Activated naive CD8-positive, alpha-beta T cell treated with anti-CD3 and anti-CD28 coated beads, Interleukin-2, amount 10 ng/mL, durations not matched to agents 7 days and 5 days (primary cell): ENCODE measurements at regions not wholly inside any gene's neighbourhood (a gene's known extent, or its start where the extent isn't known, plus 50 kb on each side); places are given as distances from the start of the nearest gene placed in this dataset.

ENCODE experiments used
- ATAC-seq: fragments of 150-1000 bp; cut with Tn5 transposase; one replicate; pipeline ENCODE4 v1.10.0; 2021; ENCODE audit warnings: low read depth, moderate library complexity
- POLR2A ChIA-PET: fragments of 350-600 bp; sonication (Branson Sonifier 250); formaldehyde crosslinking; loops from one replicate; lab custom pipeline; 2021; ENCODE audit warnings: antibody characterized with exemption; lab: Charles Lee
- DNase-seq: peaks from one replicate; pipeline ENCODE4 v3.0.0; 2021
- H3K27ac Mint-ChIP-seq: one replicate; pipeline ENCODE4 v1.8.0; 2022; ENCODE audit warnings: mild to moderate bottlenecking, mixed read lengths
- H3K27me3 Mint-ChIP-seq: one replicate; pipeline ENCODE4 v1.8.0; 2022; ENCODE audit warnings: mild to moderate bottlenecking, moderate library complexity, mixed read lengths
- H3K36me3 Mint-ChIP-seq: one replicate; pipeline ENCODE4 v1.8.0; 2021; ENCODE audit warnings: mild to moderate bottlenecking, mixed read lengths
- H3K4me1 Mint-ChIP-seq: one replicate; pipeline ENCODE4 v1.8.0; 2021; ENCODE audit warnings: mixed read lengths
- H3K4me3 Mint-ChIP-seq: one replicate; pipeline ENCODE4 v1.8.0; 2022; ENCODE audit warnings: mild to moderate bottlenecking, moderate library complexity, mixed read lengths
- H3K9me3 Mint-ChIP-seq: one replicate; pipeline ENCODE4 v1.8.0; 2021; ENCODE audit warnings: mixed read lengths

- Mint-ChIP-seq H3K36me3 (no peaks in the 10 kb centered on the region), H3K9me3 (no peaks in the 10 kb centered on the region), H3K4me3 (no peak overlapping the region), H3K27ac (no peak overlapping the region), H3K4me1 (no peaks in the 10 kb centered on the region), H3K27me3 (peaks cover 3% of the 10 kb centered on the region)
- POLR2A ChIA-PET: interaction anchor here (0.6 kb wide), 1 partner anchor 359 kb away, joined by 4 read pairs; no protein-coding TSS in a partner anchor
- DNase-seq (no peak), ATAC-seq (no peak)
Observed at GRCh38 chr13:73419186-73419585, 360.4 kb downstream of the KLF5 start.

- no peak for DNase-seq
- no peaks in the 10 kb centered on the region for H3K9me3 Mint-ChIP-seq
- H3K27ac Mint-ChIP-seq: no peak overlapping the region
- POLR2A ChIA-PET: no interaction called here
- no peaks in the 10 kb centered on the region for H3K4me1 Mint-ChIP-seq
- no peak for ATAC-seq
- no peak overlapping the region for H3K4me3 Mint-ChIP-seq
- no peaks in the 10 kb centered on the region for H3K36me3 Mint-ChIP-seq
- H3K27me3 Mint-ChIP-seq: peaks cover 3% of the 10 kb centered on the region
Observed at GRCh38 chr13:73417012-73417615, 358.3 kb downstream of the KLF5 start.

- Mint-ChIP-seq H3K36me3 (no peaks in the 10 kb centered on the region), H3K4me3 (no peak overlapping the region), H3K9me3 (no peaks in the 10 kb centered on the region), H3K27me3 (peaks cover 3% of the 10 kb centered on the region), H3K27ac (no peak overlapping the region), H3K4me1 (no peaks in the 10 kb centered on the region)
- ATAC-seq: no peak
- POLR2A ChIA-PET: no interaction called here
- DNase-seq: no peak
Observed at GRCh38 chr13:73416093-73416492, 357.3 kb downstream of the KLF5 start.

GRCh38 chr13:73413656-73414055 lies 354.9 kb downstream of the KLF5 start:
- Mint-ChIP-seq H3K27me3 (peaks cover 3% of the 10 kb centered on the region), H3K4me3 (no peak overlapping the region), H3K36me3 (no peaks in the 10 kb centered on the region), H3K9me3 (no peaks in the 10 kb centered on the region), H3K27ac (no peak overlapping the region), H3K4me1 (no peaks in the 10 kb centered on the region)
- no peak for ATAC-seq
- POLR2A ChIA-PET: no interaction called here
- no peak for DNase-seq

- no peak for ATAC-seq
- no peak overlapping the region for H3K4me3 Mint-ChIP-seq
- H3K27me3 Mint-ChIP-seq: peaks cover 3% of the 10 kb centered on the region
- no peaks in the 10 kb centered on the region for H3K4me1 Mint-ChIP-seq
- no peak overlapping the region for H3K27ac Mint-ChIP-seq
- POLR2A ChIA-PET: no interaction called here
- no peak for DNase-seq
- no peaks in the 10 kb centered on the region for H3K9me3 Mint-ChIP-seq
- no peaks in the 10 kb centered on the region for H3K36me3 Mint-ChIP-seq
Observed at GRCh38 chr13:73412933-73413332, 354.1 kb downstream of the KLF5 start.

- ATAC-seq (no peak), DNase-seq (no peak)
- H3K9me3 Mint-ChIP-seq: no peaks in the 10 kb centered on the region
- H3K36me3 Mint-ChIP-seq: no peaks in the 10 kb centered on the region
- POLR2A ChIA-PET: no interaction called here
- H3K4me1 Mint-ChIP-seq: no peaks in the 10 kb centered on the region
- H3K4me3 Mint-ChIP-seq: no peak overlapping the region
- peaks cover 3% of the 10 kb centered on the region for H3K27me3 Mint-ChIP-seq
- no peak overlapping the region for H3K27ac Mint-ChIP-seq
Observed at GRCh38 chr13:73411067-73411809, 352.4 kb downstream of the KLF5 start.

- Mint-ChIP-seq H3K27ac (no peak overlapping the region), H3K9me3 (no peaks in the 10 kb centered on the region), H3K27me3 (no peaks in the 10 kb centered on the region), H3K36me3 (no peaks in the 10 kb centered on the region), H3K4me3 (no peak overlapping the region), H3K4me1 (no peaks in the 10 kb centered on the region)
- POLR2A ChIA-PET: no interaction called here
- no peak for DNase-seq
- ATAC-seq: no peak
Observed at GRCh38 chr13:73406454-73406853, 347.6 kb downstream of the KLF5 start.

GRCh38 chr13:73404581-73404980 lies 345.8 kb downstream of the KLF5 start:
- no peaks in the 10 kb centered on the region for H3K9me3 Mint-ChIP-seq
- no peaks in the 10 kb centered on the region for H3K36me3 Mint-ChIP-seq
- POLR2A ChIA-PET: no interaction called here
- no peak overlapping the region for H3K27ac Mint-ChIP-seq
- H3K27me3 Mint-ChIP-seq: no peaks in the 10 kb centered on the region
- no peak for ATAC-seq
- DNase-seq: no peak
- no peaks in the 10 kb centered on the region for H3K4me1 Mint-ChIP-seq
- no peak overlapping the region for H3K4me3 Mint-ChIP-seq

- Mint-ChIP-seq H3K9me3 (no peaks in the 10 kb centered on the region), H3K27me3 (no peaks in the 10 kb centered on the region), H3K4me3 (no peak overlapping the region), H3K4me1 (no peaks in the 10 kb centered on the region), H3K27ac (no peak overlapping the region), H3K36me3 (no peaks in the 10 kb centered on the region)
- no peak for ATAC-seq
- POLR2A ChIA-PET: no interaction called here
- no peak for DNase-seq
Observed at GRCh38 chr13:73403355-73404120, 344.7 kb downstream of the KLF5 start.

GRCh38 chr13:73401769-73402168 lies 343.0 kb downstream of the KLF5 start:
- no peak for ATAC-seq
- no peaks in the 10 kb centered on the region for H3K36me3 Mint-ChIP-seq
- POLR2A ChIA-PET: no interaction called here

GRCh38 chr13:73399347-73400216 lies 340.8 kb downstream of the KLF5 start:
- H3K36me3 Mint-ChIP-seq: no peaks in the 10 kb centered on the region
- no peak for ATAC-seq
- peaks cover 5% of the 10 kb centered on the region for H3K27me3 Mint-ChIP-seq
- no peak for DNase-seq
- POLR2A ChIA-PET: no interaction called here
- H3K27ac Mint-ChIP-seq: no peak overlapping the region
- no peak overlapping the region for H3K4me3 Mint-ChIP-seq
- H3K9me3 Mint-ChIP-seq: no peaks in the 10 kb centered on the region
- no peaks in the 10 kb centered on the region for H3K4me1 Mint-ChIP-seq

More at GRCh38 chr13:73401769-73402168, 343.0 kb downstream of the KLF5 start:
- Mint-ChIP-seq H3K9me3 (no peaks in the 10 kb centered on the region), H3K27me3 (peaks cover 4% of the 10 kb centered on the region), H3K4me3 (no peak overlapping the region), H3K4me1 (no peaks in the 10 kb centered on the region), H3K27ac (no peak overlapping the region)
- no peak for DNase-seq

GRCh38 chr13:73397496-73398305 lies 338.9 kb downstream of the KLF5 start:
- no peak overlapping the region for H3K4me3 Mint-ChIP-seq
- no peaks in the 10 kb centered on the region for H3K36me3 Mint-ChIP-seq
- H3K27me3 Mint-ChIP-seq: peaks cover 5% of the 10 kb centered on the region
- no peak overlapping the region for H3K27ac Mint-ChIP-seq
- POLR2A ChIA-PET: no interaction called here
- H3K9me3 Mint-ChIP-seq: no peaks in the 10 kb centered on the region
- DNase-seq: no peak
- H3K4me1 Mint-ChIP-seq: no peaks in the 10 kb centered on the region
- ATAC-seq: no peak
